Naive thymus-derived CD4-positive, alpha-beta T cell (primary cell): ENCODE measurements at regions not wholly inside any gene's neighbourhood (a gene's known extent, or its start where the extent isn't known, plus 50 kb on each side); places are given as distances from the start of the nearest gene placed in this dataset.
"Not testable (repeated sequence)": the region's sequence is repeated elsewhere in the genome, so short reads cannot be mapped to it uniquely, and the experiment has no call there.

Source experiments
- ATAC-seq: fragments of 150-1000 bp; cut with Tn5 transposase; 2 replicates; pipeline ENCODE4 v1.10.0; 2021; ENCODE audit warnings: mild to moderate bottlenecking, moderate library complexity
- CTCF ChIA-PET: fragments of 350-600 bp; sonication (Branson Sonifier 250); formaldehyde crosslinking; loops from one replicate; lab custom pipeline; 2021; ENCODE audit warnings: antibody characterized with exemption; lab: Charles Lee
- POLR2A ChIA-PET: fragments of 350-600 bp; sonication (Branson Sonifier 250); formaldehyde crosslinking; loops from one replicate; lab custom pipeline; 2021; ENCODE audit warnings: antibody characterized with exemption, inconsistent platforms; lab: Charles Lee
- DNase-seq, 9 donors: peaks; one replicate each; pipeline versions ENCODE4 v3.0.0 to v3.0.0-alpha.2; 2020 to 2022; ENCODE audit warnings: mixed read lengths in 1 of 9
- H3K27ac ChIP-seq: one replicate; pipeline ENCODE4 v1.7.0; 2013; ENCODE audit warnings: mild to moderate bottlenecking, low read depth, low read length, moderate library complexity
- H3K27me3 ChIP-seq, 2 donors: one replicate each; pipeline ENCODE4 v1.7.0; 2013; ENCODE audit warnings: low read length in 2 of 2, mild to moderate bottlenecking in 2 of 2, moderate library complexity in 2 of 2; ENCODE audit not compliant: control insufficient read depth in 2 of 2, insufficient read depth in 2 of 2
- H3K36me3 ChIP-seq, 3 experiments: 1 replicate in 2 of 3; 2 replicates in 1 of 3; pipeline ENCODE4 v1.7.0; 2013; ENCODE audit warnings: low read length in 3 of 3, mild to moderate bottlenecking in 3 of 3, moderate library complexity in 1 of 3; ENCODE audit not compliant: insufficient read depth in 3 of 3, control insufficient read depth in 2 of 3
- H3K4me1 ChIP-seq, 2 donors: one replicate each; pipeline ENCODE4 v1.7.0; 2013; ENCODE audit warnings: low read length in 2 of 2, mild to moderate bottlenecking in 2 of 2, moderate library complexity in 1 of 2; ENCODE audit not compliant: control insufficient read depth in 2 of 2, insufficient read depth in 2 of 2
- H3K4me3 ChIP-seq: 2 replicates; pipeline ENCODE4 v1.7.0; 2013; ENCODE audit warnings: mild to moderate bottlenecking, low read length
- H3K9me3 ChIP-seq, 3 experiments: 1 replicate in 2 of 3; 2 replicates in 1 of 3; pipeline ENCODE4 v1.7.0; 2013; ENCODE audit warnings: low read length in 3 of 3; ENCODE audit not compliant: control insufficient read depth in 2 of 3
- H3K27ac Mint-ChIP-seq, 9 donors: one replicate each; pipeline ENCODE4 v1.8.0; 2020 to 2022; ENCODE audit warnings: mixed read lengths in 9 of 9, mild to moderate bottlenecking in 8 of 9, moderate library complexity in 5 of 9, inconsistent platforms in 2 of 9
- H3K27me3 Mint-ChIP-seq, 5 donors: one replicate each; pipeline ENCODE4 v1.8.0; 2021 to 2022; ENCODE audit warnings: mixed read lengths in 5 of 5, mild to moderate bottlenecking in 1 of 5
- H3K36me3 Mint-ChIP-seq, 5 donors: one replicate each; pipeline ENCODE4 v1.8.0; 2020 to 2022; ENCODE audit warnings: mixed read lengths in 5 of 5, mild to moderate bottlenecking in 3 of 5, inconsistent platforms in 1 of 5
- H3K4me1 Mint-ChIP-seq, 7 donors: one replicate each; pipeline ENCODE4 v1.8.0; 2020 to 2022; ENCODE audit warnings: mixed read lengths in 7 of 7, mild to moderate bottlenecking in 3 of 7, inconsistent platforms in 1 of 7
- H3K4me3 Mint-ChIP-seq, 10 donors: one replicate each; pipeline ENCODE4 v1.8.0; 2020 to 2022; ENCODE audit warnings: mild to moderate bottlenecking in 10 of 10, mixed read lengths in 10 of 10, moderate library complexity in 6 of 10, inconsistent platforms in 2 of 10
- H3K9me3 Mint-ChIP-seq, 11 donors: one replicate each; pipeline ENCODE4 v1.8.0; 2020 to 2022; ENCODE audit warnings: mixed read lengths in 11 of 11, mild to moderate bottlenecking in 4 of 11, inconsistent platforms in 1 of 11, moderate library complexity in 1 of 11
- intact Hi-C, 2 donors: fragments of 100-400 bp; cut with micrococcal nuclease; formaldehyde crosslinking; loops; one replicate each; pipeline ENCODE4 v1.15.1; 2023

GRCh38 chr9:78909566-78909965 lies 612.6 kb downstream of the PSAT1 start:
- Histone ChIP-seq H3K36me3 (no peaks in the 10 kb centered on the region), H3K27ac (no peak overlapping the region), H3K4me1 (no peaks in the 10 kb centered on the region), H3K4me3 (no peak overlapping the region), H3K9me3 (no peaks in the 10 kb centered on the region), H3K27me3 (no peaks in the 10 kb centered on the region)
- DNase-seq (no peak), ATAC-seq (no peak)
- peaks cover 0 to 15% (median 5%) of the 10 kb centered on the region in 11 donors for H3K9me3 Mint-ChIP-seq
- H3K27ac Mint-ChIP-seq = no peak overlapping the region
- POLR2A ChIA-PET = no interaction called here
- CTCF ChIA-PET = no interaction called here
- H3K4me1 Mint-ChIP-seq = no peaks in the 10 kb centered on the region
- H3K4me3 Mint-ChIP-seq = no peak overlapping the region
- no peaks in the 10 kb centered on the region for H3K36me3 Mint-ChIP-seq
- peaks cover 0 to under 1% (median 0%) of the 10 kb centered on the region in 5 donors for H3K27me3 Mint-ChIP-seq
- intact Hi-C loops = no loop called here

GRCh38 chr9:78916884-78917283 lies 620.0 kb downstream of the PSAT1 start:
- DNase-seq, ATAC-seq, H3K27ac Mint-ChIP-seq, H3K4me3 ChIP-seq, H3K36me3 Mint-ChIP-seq, H3K27me3 ChIP-seq, intact Hi-C loops, H3K4me3 Mint-ChIP-seq, H3K36me3 ChIP-seq, H3K4me1 ChIP-seq, H3K9me3 ChIP-seq, H3K4me1 Mint-ChIP-seq, H3K27me3 Mint-ChIP-seq, CTCF ChIA-PET, POLR2A ChIA-PET, H3K27ac ChIP-seq: not testable (repeated sequence)
- H3K9me3 Mint-ChIP-seq = peaks cover 2 to 19% (median 8%) of the 10 kb centered on the region in 11 donors

- Mint-ChIP-seq H3K4me1 (no peaks in the 10 kb centered on the region), H3K36me3 (peaks cover 0 to 3% (median 0%) of the 10 kb centered on the region in 5 donors), H3K4me3 (no peak overlapping the region), H3K27ac (no peak overlapping the region), H3K9me3 (peaks cover 0 to 19% (median 8%) of the 10 kb centered on the region in 11 donors), H3K27me3 (peaks cover 0 to 6% (median 0%) of the 10 kb centered on the region in 5 donors)
- Histone ChIP-seq H3K4me1 (no peaks in the 10 kb centered on the region), H3K27ac (no peak overlapping the region), H3K36me3 (no peaks in the 10 kb centered on the region), H3K4me3 (no peak overlapping the region), H3K27me3 (no peaks in the 10 kb centered on the region), H3K9me3 (peaks cover 0 to 6% (median 0%) of the 10 kb centered on the region in 3 experiments)
- no peak for ATAC-seq
- CTCF ChIA-PET = no interaction called here
- DNase-seq = no peak
- intact Hi-C loops = no loop called here
- POLR2A ChIA-PET = no interaction called here
Observed at GRCh38 chr9:78918976-78919375, 622.1 kb downstream of the PSAT1 start.

GRCh38 chr9:78919701-78920100 lies 622.8 kb downstream of the PSAT1 start:
- no peaks in the 10 kb centered on the region for H3K4me1 Mint-ChIP-seq
- no peak overlapping the region for H3K4me3 ChIP-seq
- intact Hi-C loops = no loop called here

GRCh38 chr9:78921341-78921740 lies 624.4 kb downstream of the PSAT1 start:
- Mint-ChIP-seq H3K27me3 (peaks cover 0 to 6% (median 0%) of the 10 kb centered on the region in 5 donors), H3K27ac (no peak overlapping the region), H3K9me3 (peaks cover 0 to 16% (median 5%) of the 10 kb centered on the region in 11 donors), H3K4me1 (no peaks in the 10 kb centered on the region), H3K36me3 (peaks cover 0 to 3% (median 0%) of the 10 kb centered on the region in 5 donors), H3K4me3 (no peak overlapping the region)
- DNase-seq (no peak), ATAC-seq (no peak)
- Histone ChIP-seq H3K9me3 (peaks cover 0 to 6% (median 0%) of the 10 kb centered on the region in 3 experiments), H3K27ac (no peak overlapping the region), H3K4me3 (no peak overlapping the region), H3K36me3 (no peaks in the 10 kb centered on the region), H3K4me1 (no peaks in the 10 kb centered on the region), H3K27me3 (no peaks in the 10 kb centered on the region)
- ChIA-PET POLR2A (no interaction called here), CTCF (interaction anchor here (0.7 kb wide), 1 partner anchor 232 kb away, joined by 3 read pairs; no protein-coding TSS in a partner anchor)
- intact Hi-C loops = no loop called here

More at GRCh38 chr9:78919701-78920100, 622.8 kb downstream of the PSAT1 start:
- Mint-ChIP-seq H3K27me3 (peaks cover 0 to 6% (median 0%) of the 10 kb centered on the region in 5 donors), H3K36me3 (peaks cover 0 to 3% (median 0%) of the 10 kb centered on the region in 5 donors), H3K9me3 (peaks cover 0 to 19% (median 8%) of the 10 kb centered on the region in 11 donors), H3K27ac (no peak overlapping the region), H3K4me3 (no peak overlapping the region)
- Histone ChIP-seq H3K36me3 (no peaks in the 10 kb centered on the region), H3K27me3 (no peaks in the 10 kb centered on the region), H3K4me1 (no peaks in the 10 kb centered on the region), H3K9me3 (peaks cover 0 to 6% (median 0%) of the 10 kb centered on the region in 3 experiments), H3K27ac (no peak overlapping the region)
- no peak for DNase-seq
- POLR2A ChIA-PET = no interaction called here
- ATAC-seq = no peak
- CTCF ChIA-PET = interaction anchor here (0.5 kb wide), 1 partner anchor 99 kb away, joined by 3 read pairs; no protein-coding TSS in a partner anchor

GRCh38 chr9:78923966-78924659 lies 627.2 kb downstream of the PSAT1 start:
- Mint-ChIP-seq H3K9me3 (peaks cover 0 to 4% (median 0%) of the 10 kb centered on the region in 11 donors), H3K4me3 (no peak overlapping the region), H3K36me3 (no peaks in the 10 kb centered on the region), H3K4me1 (no peaks in the 10 kb centered on the region), H3K27me3 (peaks cover 0 to 4% (median 0%) of the 10 kb centered on the region in 5 donors), H3K27ac (no peak overlapping the region)
- intact Hi-C loops = no loop called here
- ChIA-PET POLR2A (no interaction called here), CTCF (no interaction called here)
- Histone ChIP-seq H3K4me3 (no peak overlapping the region), H3K36me3 (no peaks in the 10 kb centered on the region), H3K4me1 (no peaks in the 10 kb centered on the region), H3K27ac (no peak overlapping the region), H3K9me3 (no peaks in the 10 kb centered on the region), H3K27me3 (no peaks in the 10 kb centered on the region)
- ATAC-seq (no peak), DNase-seq (no peak)
